Aorta (tissue), 5 donors: ENCODE measurements at regions not wholly inside any gene's neighbourhood (a gene's known extent, or its start where the extent isn't known, plus 50 kb on each side); places are given as distances from the start of the nearest gene placed in this dataset.

Experiments used
- ATAC-seq: fragments of 200-7000 bp; cut with Tn5 transposase; one replicate; pipeline ENCODE4 v1.9.1; 2022; ENCODE audit warnings: moderate library complexity; ENCODE audit not compliant: low FRiP score
- DNase-seq, 2 donors: peaks; one replicate each; pipeline ENCODE4 v3.0.0-alpha.2; 2020
- H3K27ac ChIP-seq, 2 donors: one replicate each; pipeline ENCODE4 v1.5.1; 2013; ENCODE audit warnings: low read length in 2 of 2, mild to moderate bottlenecking in 2 of 2, moderate library complexity in 2 of 2, control low read depth in 1 of 2, inconsistent platforms in 1 of 2, low read depth in 1 of 2
- H3K27me3 ChIP-seq, 2 donors: one replicate each; pipeline ENCODE4 v1.6.1; 2013; ENCODE audit warnings: control low read depth in 1 of 2, low read length in 1 of 2, mild to moderate bottlenecking in 1 of 2, moderate library complexity in 1 of 2; ENCODE audit not compliant: insufficient read depth in 2 of 2, control insufficient read depth in 1 of 2
- H3K36me3 ChIP-seq, 2 donors: one replicate each; pipeline ENCODE4 v1.6.1; 2013; ENCODE audit warnings: control low read depth in 1 of 2, low read length in 1 of 2, mild to moderate bottlenecking in 1 of 2; ENCODE audit not compliant: insufficient read depth in 2 of 2, control insufficient read depth in 1 of 2
- H3K4me1 ChIP-seq, 2 donors: one replicate each; pipeline ENCODE4 v1.6.1; 2013; ENCODE audit warnings: low read length in 2 of 2, control low read depth in 1 of 2, mild to moderate bottlenecking in 1 of 2, moderate library complexity in 1 of 2; ENCODE audit not compliant: insufficient read depth in 2 of 2, control insufficient read depth in 1 of 2
- H3K4me3 ChIP-seq, 2 donors: one replicate each; pipeline ENCODE4 v1.5.1; 2013; ENCODE audit warnings: low read length in 2 of 2, control low read depth in 1 of 2, mild to moderate bottlenecking in 1 of 2
- H3K9me3 ChIP-seq: one replicate; pipeline ENCODE4 v1.6.1; 2013; ENCODE audit warnings: mild to moderate bottlenecking, low read length; ENCODE audit not compliant: control insufficient read depth
- WGBS, 2 donors: extraction: QIAGEN DNeasy Blood & Tissue Kit; methylation state at CpG; one replicate each; pipeline ENCODE4 v1.1.7; 2013; 5-methylcytosine and 5-hydroxymethylcytosine counted together
- intact Hi-C, 2 donors: fragments of 100-400 bp; cut with DNase I; formaldehyde crosslinking; loops; one replicate each; pipeline versions ENCODE4 v1.14.2 to v1.15.0; 2022
- donor health status: healthy with polysubstance abuse.
- donor health status: Bipolar disorder and iron deficiency.
- donor health status: DM: no; HTN: no; CAD: no.
- donor health status: DM: no; HTN: no; CAD: no.
- donor health status: DM: yes; HTN: yes; CAD: no.

GRCh38 chr4:173837517-173837916 lies 307.5 kb upstream of the HAND2 start:
- intact Hi-C loops, result no loop called here
- H3K9me3 ChIP-seq, result no peaks in the 10 kb centered on the region
- no peak overlapping the region for H3K4me3 ChIP-seq
- H3K4me1 ChIP-seq, result no peaks in the 10 kb centered on the region
- no peaks in the 10 kb centered on the region for H3K36me3 ChIP-seq
- no peak overlapping the region for H3K27ac ChIP-seq
- H3K27me3 ChIP-seq, result no peaks in the 10 kb centered on the region
- WGBS, 2 donors, result 87 to 92% methylated on average over 3 of the region's 3 CpGs
- DNase-seq, result no peak
- ATAC-seq, result no peak

GRCh38 chr4:173835903-173836302 lies 305.9 kb upstream of the HAND2 start:
- WGBS, 2 donors, result 29 to 30% methylated on average over 4 of the region's 4 CpGs
- intact Hi-C loops, result no loop called here
- Histone ChIP-seq H3K9me3 (peaks cover 2% of the 10 kb centered on the region), H3K27me3 (no peaks in the 10 kb centered on the region), H3K4me3 (no peak overlapping the region), H3K4me1 (no peaks in the 10 kb centered on the region), H3K27ac (no peak overlapping the region), H3K36me3 (no peaks in the 10 kb centered on the region)
- DNase-seq (peak in 1 of 2 donors; percentile 45), ATAC-seq (no peak)

- DNase-seq, result no peak
- intact Hi-C loops, result no loop called here
- no peak for ATAC-seq
- H3K36me3 ChIP-seq, result no peaks in the 10 kb centered on the region
- no peak overlapping the region for H3K4me3 ChIP-seq
- H3K27me3 ChIP-seq, result no peaks in the 10 kb centered on the region
- peaks cover 2% of the 10 kb centered on the region for H3K9me3 ChIP-seq
- 88 to 92% methylated on average over 1 of the region's 1 CpG for WGBS, 2 donors
- H3K27ac ChIP-seq, result no peak overlapping the region
- no peaks in the 10 kb centered on the region for H3K4me1 ChIP-seq
Measured at GRCh38 chr4:173834151-173834550, 304.1 kb upstream of the HAND2 start.

- Histone ChIP-seq H3K9me3 (peaks cover 2% of the 10 kb centered on the region), H3K27me3 (no peaks in the 10 kb centered on the region), H3K36me3 (no peaks in the 10 kb centered on the region), H3K27ac (no peak overlapping the region), H3K4me1 (no peaks in the 10 kb centered on the region), H3K4me3 (no peak overlapping the region)
- WGBS, 2 donors, result 96 to 97% methylated on average over 4 of the region's 4 CpGs
- no peak for DNase-seq
- ATAC-seq, result no peak
- intact Hi-C loops, result loop anchor here in 1 of 2 donors (5.0 kb wide), 1 partner anchor 322 kb away; no protein-coding TSS in a partner anchor
Measured at GRCh38 chr4:173829565-173829964, 299.5 kb upstream of the HAND2 start.

- no peaks in the 10 kb centered on the region for H3K36me3 ChIP-seq
- WGBS, 2 donors, result 57 to 58% methylated on average over 2 of the region's 2 CpGs
- no peaks in the 10 kb centered on the region for H3K27me3 ChIP-seq
- DNase-seq, result no peak
- H3K27ac ChIP-seq, result no peak overlapping the region
- intact Hi-C loops, result loop anchor here in 1 of 2 donors (5.0 kb wide), 1 partner anchor 320 kb away; no protein-coding TSS in a partner anchor
- H3K4me3 ChIP-seq, result no peak overlapping the region
- no peaks in the 10 kb centered on the region for H3K4me1 ChIP-seq
- peaks cover 2% of the 10 kb centered on the region for H3K9me3 ChIP-seq
- no peak for ATAC-seq
Measured at GRCh38 chr4:173827707-173828106, 297.7 kb upstream of the HAND2 start.

- ATAC-seq (no peak), DNase-seq (no peak)
- Histone ChIP-seq H3K4me1 (no peaks in the 10 kb centered on the region), H3K27ac (no peak overlapping the region), H3K27me3 (no peaks in the 10 kb centered on the region), H3K4me3 (no peak overlapping the region), H3K36me3 (no peaks in the 10 kb centered on the region), H3K9me3 (no peaks in the 10 kb centered on the region)
- 56 to 68% methylated on average over 3 of the region's 3 CpGs for WGBS, 2 donors
- intact Hi-C loops, result no loop called here
Measured at GRCh38 chr4:173821876-173822275, 291.8 kb upstream of the HAND2 start.

GRCh38 chr4:173821036-173821435 lies 291.0 kb upstream of the HAND2 start:
- Histone ChIP-seq H3K36me3 (no peaks in the 10 kb centered on the region), H3K27me3 (no peaks in the 10 kb centered on the region), H3K27ac (no peak overlapping the region), H3K9me3 (no peaks in the 10 kb centered on the region), H3K4me1 (no peaks in the 10 kb centered on the region), H3K4me3 (no peak overlapping the region)
- 23 to 35% methylated on average over 1 of the region's 1 CpG for WGBS, 2 donors
- no peak for DNase-seq
- intact Hi-C loops, result no loop called here
- ATAC-seq, result no peak

GRCh38 chr4:173807347-173807746 lies 277.3 kb upstream of the HAND2 start:
- H3K36me3 ChIP-seq, result no peaks in the 10 kb centered on the region
- no peak overlapping the region for H3K4me3 ChIP-seq
- 82 to 95% methylated on average over 2 of the region's 2 CpGs for WGBS, 2 donors
- ATAC-seq (peak; percentile 62), DNase-seq (no peak)
- no peaks in the 10 kb centered on the region for H3K9me3 ChIP-seq
- no peaks in the 10 kb centered on the region for H3K4me1 ChIP-seq
- intact Hi-C loops, result no loop called here
- no peaks in the 10 kb centered on the region for H3K27me3 ChIP-seq
- H3K27ac ChIP-seq, result no peak overlapping the region

GRCh38 chr4:173805884-173806283 lies 275.9 kb upstream of the HAND2 start:
- intact Hi-C loops, result no loop called here
- Histone ChIP-seq H3K4me1 (no peaks in the 10 kb centered on the region), H3K27ac (no peak overlapping the region), H3K4me3 (no peak overlapping the region), H3K36me3 (no peaks in the 10 kb centered on the region), H3K9me3 (no peaks in the 10 kb centered on the region), H3K27me3 (no peaks in the 10 kb centered on the region)
- WGBS, 2 donors, result 94 to 96% methylated on average over 1 of the region's 1 CpG
- DNase-seq (no peak), ATAC-seq (no peak)
